ENCODE measurements at regions not wholly inside any gene's neighbourhood (a gene's known extent, or its start where the extent isn't known, plus 50 kb on each side); places are given as distances from the start of the nearest gene placed in this dataset.

DNA sequence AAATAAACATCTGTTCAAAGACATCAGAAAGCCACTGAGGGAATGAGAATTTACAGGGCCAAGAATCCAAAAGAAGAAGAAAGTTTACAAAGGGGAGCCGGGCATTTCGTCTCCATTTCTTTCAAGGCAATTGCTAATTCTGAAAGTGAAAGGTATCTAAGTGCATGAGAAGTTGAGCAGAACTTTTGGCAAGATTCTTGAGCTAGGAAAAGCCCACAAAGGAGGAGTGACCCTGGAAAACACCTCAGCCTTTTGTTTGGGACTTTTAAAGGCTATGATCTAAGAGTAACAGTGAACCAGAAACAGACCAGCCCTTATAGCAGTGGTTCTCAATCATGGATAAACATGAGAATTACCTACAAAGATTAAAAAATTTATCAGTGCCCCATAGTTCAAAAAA is 87.4 kb downstream of the MDH1 start:
- DNase-seq (ENCODE audit: low spot score) (no peak), ATAC-seq (ENCODE audit: low FRiP score) (no peak)
- TF ChIP-seq, protein P1, sequence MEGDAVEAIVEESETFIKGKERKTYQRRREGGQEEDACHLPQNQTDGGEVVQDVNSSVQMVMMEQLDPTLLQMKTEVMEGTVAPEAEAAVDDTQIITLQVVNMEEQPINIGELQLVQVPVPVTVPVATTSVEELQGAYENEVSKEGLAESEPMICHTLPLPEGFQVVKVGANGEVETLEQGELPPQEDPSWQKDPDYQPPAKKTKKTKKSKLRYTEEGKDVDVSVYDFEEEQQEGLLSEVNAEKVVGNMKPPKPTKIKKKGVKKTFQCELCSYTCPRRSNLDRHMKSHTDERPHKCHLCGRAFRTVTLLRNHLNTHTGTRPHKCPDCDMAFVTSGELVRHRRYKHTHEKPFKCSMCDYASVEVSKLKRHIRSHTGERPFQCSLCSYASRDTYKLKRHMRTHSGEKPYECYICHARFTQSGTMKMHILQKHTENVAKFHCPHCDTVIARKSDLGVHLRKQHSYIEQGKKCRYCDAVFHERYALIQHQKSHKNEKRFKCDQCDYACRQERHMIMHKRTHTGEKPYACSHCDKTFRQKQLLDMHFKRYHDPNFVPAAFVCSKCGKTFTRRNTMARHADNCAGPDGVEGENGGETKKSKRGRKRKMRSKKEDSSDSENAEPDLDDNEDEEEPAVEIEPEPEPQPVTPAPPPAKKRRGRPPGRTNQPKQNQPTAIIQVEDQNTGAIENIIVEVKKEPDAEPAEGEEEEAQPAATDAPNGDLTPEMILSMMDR (IDR thresholded peaks at IDR 0.05): no peak

DNA sequence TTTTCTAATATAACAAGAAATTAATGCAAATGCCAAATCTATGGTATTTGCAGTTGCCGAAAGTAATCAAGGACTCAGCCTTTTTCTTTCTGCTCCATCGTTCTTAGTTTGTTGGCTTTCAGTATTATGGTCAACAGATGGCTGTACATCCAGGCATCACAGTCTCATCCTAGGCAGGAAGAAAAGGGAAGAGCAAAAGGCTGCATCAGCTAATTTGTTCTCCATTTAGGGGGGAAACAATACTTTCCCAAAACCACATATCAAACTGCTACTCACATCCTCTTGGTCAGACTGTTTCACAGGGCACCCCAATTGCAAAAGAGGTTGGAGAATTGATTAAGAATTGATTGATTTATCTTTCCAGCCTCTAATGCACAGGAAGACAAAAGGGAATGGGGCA is 89.3 kb downstream of the MDH1 start:
- DNase-seq (ENCODE audit: low spot score) (no peak), ATAC-seq (ENCODE audit: low FRiP score) (no peak)
- TF ChIP-seq, protein P1 (IDR thresholded peaks at IDR 0.05): no peak

DNA sequence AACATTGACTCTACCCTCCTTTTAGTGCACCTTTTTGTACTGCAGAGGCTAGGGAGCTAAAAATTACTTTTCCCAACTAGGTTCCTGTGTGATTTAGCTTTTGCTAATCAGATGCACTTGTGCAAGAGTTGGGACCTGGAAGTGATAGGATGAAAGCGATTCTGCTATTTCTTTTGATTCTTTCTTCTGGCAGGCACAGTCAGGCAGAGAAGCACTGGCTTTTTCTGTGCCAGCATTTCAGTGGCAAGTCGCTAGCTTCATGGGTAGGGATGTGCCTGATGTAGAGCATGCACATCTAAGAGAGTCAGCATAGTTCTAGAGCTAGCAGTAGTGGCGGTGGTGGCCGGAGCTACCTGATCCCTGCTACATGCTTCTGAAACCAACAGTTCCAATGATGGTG is 89.8 kb downstream of the MDH1 start:
- no peak for DNase-seq (ENCODE audit: low spot score)
- TF ChIP-seq, protein P1 (IDR thresholded peaks at IDR 0.05): no peak
- ATAC-seq (ENCODE audit: low FRiP score): no peak

DNA sequence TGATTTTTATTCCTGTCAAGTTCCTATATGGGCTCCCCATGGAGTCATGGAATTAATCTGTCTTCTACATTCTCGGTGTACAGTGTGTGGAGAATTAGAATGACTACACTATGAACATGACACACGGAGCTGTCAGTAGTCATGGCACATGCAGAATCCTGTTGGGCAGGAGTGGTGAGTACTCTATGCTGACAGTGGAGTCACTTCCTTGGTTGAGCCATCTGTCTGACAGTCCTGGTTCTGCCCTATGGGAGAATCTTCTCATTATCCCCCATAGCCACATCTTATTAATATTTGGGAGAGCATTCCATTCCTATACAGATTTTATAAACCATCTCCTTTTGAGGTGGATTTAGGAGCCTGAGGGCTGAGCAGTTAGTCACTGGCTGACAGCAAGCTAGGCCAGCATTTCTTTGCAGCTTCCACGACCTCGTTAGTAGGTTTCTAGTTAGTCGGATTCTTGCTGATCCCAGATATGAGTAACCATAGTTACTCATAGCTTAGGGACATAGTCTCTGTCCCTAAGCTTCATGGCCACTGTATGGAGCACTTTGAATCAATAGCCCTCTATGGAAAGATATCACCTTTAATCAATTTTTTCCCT is 90.6 kb downstream of the MDH1 start:
- ATAC-seq (ENCODE audit: low FRiP score): no peak
- no peak for DNase-seq (ENCODE audit: low spot score)
- TF ChIP-seq, protein P1 (IDR thresholded peaks at IDR 0.05): no peak

DNA sequence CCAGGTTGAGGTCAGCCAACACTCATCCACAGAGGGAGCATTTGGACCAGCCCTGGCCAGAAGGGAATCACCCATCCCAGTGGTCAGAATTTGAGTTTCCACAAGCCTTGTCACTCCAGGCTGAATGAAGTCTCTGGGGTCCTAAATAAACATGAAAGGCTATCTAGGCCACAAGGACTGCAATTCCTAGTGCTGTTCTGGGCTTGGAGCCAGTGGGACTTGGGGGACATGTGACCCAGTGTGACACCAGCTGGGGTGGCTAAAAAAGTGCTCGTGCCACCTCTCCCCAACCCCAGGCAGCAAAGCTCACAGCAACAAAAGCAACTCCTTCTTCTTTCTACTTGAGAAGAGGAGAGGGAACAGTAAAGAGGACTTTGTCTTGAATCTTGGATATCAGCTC is 91.7 kb downstream of the MDH1 start:
- ATAC-seq (ENCODE audit: low FRiP score): no peak
- TF ChIP-seq, protein P1 (IDR thresholded peaks at IDR 0.05): no peak
- no peak for DNase-seq (ENCODE audit: low spot score)

DNA sequence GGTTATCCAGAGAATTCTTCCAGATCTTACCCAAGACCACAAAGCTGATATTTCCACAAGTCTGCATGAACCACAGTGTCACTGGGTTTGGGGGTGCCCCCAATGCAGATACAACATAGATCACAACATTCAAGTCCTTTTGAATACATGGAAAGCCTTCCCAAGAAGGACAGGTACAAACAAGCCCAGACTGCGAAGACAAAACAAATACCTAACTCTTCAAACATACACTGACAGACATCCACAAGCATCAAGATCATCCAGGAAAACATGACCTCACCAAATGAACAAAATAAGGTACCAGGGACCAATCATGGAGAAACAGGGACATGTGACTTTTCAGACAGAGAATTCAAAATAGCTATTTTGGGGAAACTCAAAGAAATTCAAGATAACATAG is 93.1 kb downstream of the MDH1 start:
- no peak for DNase-seq (ENCODE audit: low spot score)

More for the DNA sequence above, 93.1 kb downstream of the MDH1 start:
- ATAC-seq (ENCODE audit: low FRiP score): no peak
- TF ChIP-seq, protein P1 (IDR thresholded peaks at IDR 0.05): no peak

Measured in omental fat pad (tissue), 3 donors.